ENCODE measurements at regions not wholly inside any gene's neighbourhood (a gene's known extent, or its start where the extent isn't known, plus 50 kb on each side); places are given as distances from the start of the nearest gene placed in this dataset.
A peak's percentile ranks its signal among the peaks of the same experiment; 100 is the strongest.

GRCh38 chr15:31440754-31441311 lies 114.2 kb downstream of the KLF13 start:
- intact Hi-C loops (cut with DNase I), result no loop called here
- DNase-seq, result no peak
- peak overlapping the region; percentile 72 to 87 (median 84) for H3K27ac ChIP-seq
- no peaks in the 10 kb centered on the region for H3K27me3 ChIP-seq
- H3K9me3 ChIP-seq, result no peaks in the 10 kb centered on the region
- no peaks in the 10 kb centered on the region for H3K36me3 ChIP-seq
- H3K4me3 ChIP-seq, result peak overlapping the region; percentile 47 to 83 (median 58)
- WGBS, 2 donors, result 0% methylated on average over 11 of the region's 56 CpGs
- TF ChIP-seq CTCF (IDR thresholded peaks at IDR 0.05), result no peak
- peak in 2 of 4 donors; percentile 14 to 21 for TF ChIP-seq POLR2A (IDR thresholded peaks at IDR 0.05)
- peaks cover 16 to 55% (median 43%) of the 10 kb centered on the region in 3 donors for H3K4me1 ChIP-seq

- no peak for TF ChIP-seq CTCF (IDR thresholded peaks at IDR 0.05)
- TF ChIP-seq POLR2A (IDR thresholded peaks at IDR 0.05), result no peak
- DNase-seq, result no peak
- Histone ChIP-seq H3K4me3 (no peak overlapping the region), H3K27me3 (no peaks in the 10 kb centered on the region), H3K9me3 (no peaks in the 10 kb centered on the region), H3K36me3 (no peaks in the 10 kb centered on the region), H3K27ac (peak overlapping the region in 3 of 4 donors; percentile 71 to 86 (median 72)), H3K4me1 (peaks cover 13 to 41% (median 35%) of the 10 kb centered on the region in 3 donors)
- 66 to 71% methylated on average over 6 to 9 of the region's 9 CpGs for WGBS, 2 donors
- intact Hi-C loops (cut with DNase I), result no loop called here
Measured at GRCh38 chr15:31442226-31442625, 115.6 kb downstream of the KLF13 start.

- peak overlapping the region in 3 of 4 donors; percentile 71 to 86 (median 72) for H3K27ac ChIP-seq
- TF ChIP-seq POLR2A (IDR thresholded peaks at IDR 0.05), result no peak
- TF ChIP-seq CTCF (IDR thresholded peaks at IDR 0.05), result no peak
- no peaks in the 10 kb centered on the region for H3K9me3 ChIP-seq
- intact Hi-C loops (cut with DNase I), result no loop called here
- no peaks in the 10 kb centered on the region for H3K27me3 ChIP-seq
- no peak for DNase-seq
- WGBS, 2 donors, result 28 to 35% methylated on average over 4 of the region's 4 CpGs
- no peak overlapping the region for H3K4me3 ChIP-seq
- H3K36me3 ChIP-seq, result no peaks in the 10 kb centered on the region
- peaks cover 13 to 40% (median 35%) of the 10 kb centered on the region in 3 donors for H3K4me1 ChIP-seq
Measured at GRCh38 chr15:31442699-31443111, 116.1 kb downstream of the KLF13 start.

GRCh38 chr15:31444844-31445243 lies 118.2 kb downstream of the KLF13 start:
- DNase-seq, result no peak
- Histone ChIP-seq H3K9me3 (no peaks in the 10 kb centered on the region), H3K36me3 (no peaks in the 10 kb centered on the region), H3K4me1 (peaks cover 17 to 56% (median 35%) of the 10 kb centered on the region in 3 donors), H3K27me3 (no peaks in the 10 kb centered on the region), H3K27ac (no peak overlapping the region), H3K4me3 (no peak overlapping the region)
- TF ChIP-seq CTCF (IDR thresholded peaks at IDR 0.05) (no peak), POLR2A (IDR thresholded peaks at IDR 0.05) (no peak)
- intact Hi-C loops (cut with DNase I), result no loop called here
- 74 to 90% methylated on average over 3 of the region's 3 CpGs for WGBS, 2 donors

- no peaks in the 10 kb centered on the region for H3K9me3 ChIP-seq
- 78 to 79% methylated on average over 7 of the region's 7 CpGs for WGBS, 2 donors
Measured at GRCh38 chr15:31446546-31446945, 119.9 kb downstream of the KLF13 start.

More at GRCh38 chr15:31446546-31446945, 119.9 kb downstream of the KLF13 start:
- Histone ChIP-seq H3K27ac (no peak overlapping the region), H3K4me3 (no peak overlapping the region), H3K27me3 (no peaks in the 10 kb centered on the region), H3K36me3 (no peaks in the 10 kb centered on the region), H3K4me1 (peaks cover 8 to 42% (median 22%) of the 10 kb centered on the region in 3 donors)
- intact Hi-C loops (cut with DNase I), result no loop called here
- TF ChIP-seq CTCF (IDR thresholded peaks at IDR 0.05) (no peak), POLR2A (IDR thresholded peaks at IDR 0.05) (no peak)
- DNase-seq, result no peak
